H1 (cell line): ENCODE measurements at regions not wholly inside any gene's neighbourhood (a gene's known extent, or its start where the extent isn't known, plus 50 kb on each side); places are given as distances from the start of the nearest gene placed in this dataset.

ENCODE experiments used
- CHD7 ChIP-seq: fragments of 300-600 bp; sonication (generic); IDR thresholded peaks from 2 replicates; pipeline ENCODE4 v1.7.1; 2012; ENCODE audit warnings: low read length, moderate library complexity, mild to moderate bottlenecking, inconsistent platforms; ENCODE audit not compliant: insufficient replicate concordance
- GTF2F1 ChIP-seq: IDR thresholded peaks from 2 replicates; pipeline ENCODE4 v1.6.1; 2012; ENCODE audit warnings: low read depth, low read length, improper control_type of control experiment, borderline replicate concordance
- KDM4A ChIP-seq: IDR thresholded peaks from one replicate; pipeline ENCODE4 v1.7.1; 2012; ENCODE audit warnings: low read depth, mild to moderate bottlenecking, moderate library complexity, low read length, inconsistent platforms; ENCODE audit not compliant: severe bottlenecking
- SIX5 ChIP-seq: IDR thresholded peaks from 2 replicates; pipeline ENCODE4 v1.6.1; 2011; ENCODE audit warnings: mild to moderate bottlenecking, low read depth, low read length
- TBP ChIP-seq: IDR thresholded peaks from 2 replicates; pipeline ENCODE4 v1.6.1; 2011; ENCODE audit warnings: low read depth, low read length, improper control_type of control experiment

- TF ChIP-seq CHD7 = no peak
- TF ChIP-seq KDM4A = no peak
- TF ChIP-seq TBP = no peak
- TF ChIP-seq SIX5 = no peak
- no peak for TF ChIP-seq GTF2F1
Observed at GRCh38 chr4:62271107-62271506, 1071.0 kb downstream of the ADGRL3 start (continued).
